ENCODE measurements at regions not wholly inside any gene's neighbourhood (a gene's known extent, or its start where the extent isn't known, plus 50 kb on each side); places are given as distances from the start of the nearest gene placed in this dataset.

DNA sequence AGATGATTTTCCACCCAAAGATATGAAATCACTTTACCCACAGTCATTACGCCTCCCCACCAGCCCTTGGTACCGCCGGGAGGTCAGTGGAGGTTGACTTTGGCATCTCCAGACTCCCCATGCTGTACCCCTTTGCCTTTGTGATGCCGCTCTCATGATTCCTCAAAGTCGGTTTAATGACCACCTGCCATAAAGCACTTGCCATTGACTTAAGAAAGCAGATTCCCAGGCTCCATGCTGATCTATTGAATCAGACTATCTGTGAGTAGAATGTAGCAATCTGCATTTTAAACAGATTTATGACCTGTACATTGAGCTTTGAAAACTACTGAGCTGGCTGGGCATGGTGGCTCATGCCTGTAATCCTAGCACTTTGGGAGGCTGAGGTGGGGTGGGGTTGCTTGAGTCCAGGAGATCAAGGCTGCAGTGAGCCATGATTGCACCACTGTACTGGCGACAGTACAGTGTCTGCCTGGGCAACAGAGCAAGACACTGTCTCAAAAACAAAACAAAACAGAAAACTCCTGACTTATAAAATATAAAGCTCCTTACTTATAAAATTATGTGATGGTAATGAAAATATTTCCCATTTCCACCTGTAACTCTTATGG lies 235.2 kb downstream of the KLF5 start:
- TF ChIP-seq, protein P1, sequence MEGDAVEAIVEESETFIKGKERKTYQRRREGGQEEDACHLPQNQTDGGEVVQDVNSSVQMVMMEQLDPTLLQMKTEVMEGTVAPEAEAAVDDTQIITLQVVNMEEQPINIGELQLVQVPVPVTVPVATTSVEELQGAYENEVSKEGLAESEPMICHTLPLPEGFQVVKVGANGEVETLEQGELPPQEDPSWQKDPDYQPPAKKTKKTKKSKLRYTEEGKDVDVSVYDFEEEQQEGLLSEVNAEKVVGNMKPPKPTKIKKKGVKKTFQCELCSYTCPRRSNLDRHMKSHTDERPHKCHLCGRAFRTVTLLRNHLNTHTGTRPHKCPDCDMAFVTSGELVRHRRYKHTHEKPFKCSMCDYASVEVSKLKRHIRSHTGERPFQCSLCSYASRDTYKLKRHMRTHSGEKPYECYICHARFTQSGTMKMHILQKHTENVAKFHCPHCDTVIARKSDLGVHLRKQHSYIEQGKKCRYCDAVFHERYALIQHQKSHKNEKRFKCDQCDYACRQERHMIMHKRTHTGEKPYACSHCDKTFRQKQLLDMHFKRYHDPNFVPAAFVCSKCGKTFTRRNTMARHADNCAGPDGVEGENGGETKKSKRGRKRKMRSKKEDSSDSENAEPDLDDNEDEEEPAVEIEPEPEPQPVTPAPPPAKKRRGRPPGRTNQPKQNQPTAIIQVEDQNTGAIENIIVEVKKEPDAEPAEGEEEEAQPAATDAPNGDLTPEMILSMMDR (IDR thresholded peaks at IDR 0.05; ENCODE audit: insufficient read depth, low read length, poor library complexity, severe bottlenecking): no peak
- DNase-seq (ENCODE audit: low read depth): no peak
- Histone ChIP-seq H3K27me3 (ENCODE audit: control insufficient read depth, insufficient read depth, low read length) (no peaks in the 10 kb centered on the region), H3K36me3 (ENCODE audit: control insufficient read depth, insufficient read depth, low read length) (no peaks in the 10 kb centered on the region), H3K4me3 (ENCODE audit: low read depth, low read length) (no peak overlapping the region)

DNA sequence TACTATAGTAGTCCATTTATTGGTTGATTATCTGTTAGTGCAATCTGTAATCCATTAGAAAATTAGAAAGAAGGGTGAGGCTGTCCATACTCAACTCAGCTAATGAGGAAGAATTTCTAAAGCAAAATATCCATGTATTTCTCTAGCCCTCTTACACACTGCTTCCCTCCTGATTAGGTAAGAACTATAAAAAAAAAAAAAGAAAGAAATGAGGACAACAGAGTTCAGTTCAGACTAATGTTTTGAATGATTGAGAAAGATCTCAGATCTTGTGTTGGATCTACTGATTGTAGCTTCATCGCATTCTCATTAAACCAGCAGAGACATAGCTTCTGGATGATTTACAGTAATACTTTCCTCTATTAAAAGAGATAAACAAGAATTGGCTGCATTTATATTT lies 233.3 kb downstream of the KLF5 start:
- TF ChIP-seq, protein P1 (IDR thresholded peaks at IDR 0.05; ENCODE audit: insufficient read depth, low read length, poor library complexity, severe bottlenecking): no peak
- no peaks in the 10 kb centered on the region for H3K27me3 ChIP-seq (ENCODE audit: control insufficient read depth, insufficient read depth, low read length)
- no peak for DNase-seq (ENCODE audit: low read depth)
- no peak overlapping the region for H3K4me3 ChIP-seq (ENCODE audit: low read depth, low read length)
- no peaks in the 10 kb centered on the region for H3K36me3 ChIP-seq (ENCODE audit: control insufficient read depth, insufficient read depth, low read length)

DNA sequence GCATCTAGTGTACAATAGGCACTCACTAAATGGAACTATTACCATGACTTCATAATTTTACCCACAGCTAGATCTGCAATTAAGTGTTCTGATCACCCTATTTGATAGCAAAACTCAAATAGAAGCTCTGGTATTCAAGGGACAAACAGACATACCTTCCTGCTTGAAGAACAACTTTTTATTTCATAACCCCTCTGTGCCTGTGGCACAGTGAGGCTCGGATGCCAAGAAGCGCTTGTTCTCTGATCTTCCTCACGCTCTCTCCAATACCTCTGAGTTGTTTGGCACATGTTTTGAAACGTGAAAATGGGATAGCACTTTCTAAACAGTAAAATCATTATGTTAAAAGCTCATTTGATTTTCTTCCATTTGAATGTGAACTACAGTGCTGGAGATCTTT lies 232.0 kb downstream of the KLF5 start:
- no peaks in the 10 kb centered on the region for H3K27me3 ChIP-seq (ENCODE audit: control insufficient read depth, insufficient read depth, low read length)
- no peak overlapping the region for H3K4me3 ChIP-seq (ENCODE audit: low read depth, low read length)
- no peaks in the 10 kb centered on the region for H3K36me3 ChIP-seq (ENCODE audit: control insufficient read depth, insufficient read depth, low read length)
- DNase-seq (ENCODE audit: low read depth): no peak
- TF ChIP-seq, protein P1 (IDR thresholded peaks at IDR 0.05; ENCODE audit: insufficient read depth, low read length, poor library complexity, severe bottlenecking): no peak

DNA sequence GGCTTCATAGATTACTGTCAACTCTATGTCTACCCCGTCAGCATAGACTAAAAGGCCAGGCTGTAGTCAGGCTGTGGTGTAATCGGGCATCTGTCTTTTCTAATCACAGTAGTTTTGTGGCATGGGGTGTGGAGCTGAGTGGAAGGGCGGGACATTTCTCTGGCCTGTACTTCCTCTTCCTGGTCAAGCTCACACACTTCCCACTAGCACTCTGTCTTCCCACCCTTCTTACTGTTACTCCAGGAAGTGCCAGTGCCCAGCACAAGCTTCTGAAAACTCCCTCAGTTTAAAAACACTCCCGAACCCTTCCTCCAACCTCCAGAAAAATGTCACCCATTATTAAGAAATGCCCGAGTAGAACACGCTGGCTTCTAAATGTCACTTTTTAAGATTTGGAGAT lies 229.8 kb downstream of the KLF5 start:
- H3K36me3 ChIP-seq (ENCODE audit: control insufficient read depth, insufficient read depth, low read length): no peaks in the 10 kb centered on the region
- no peaks in the 10 kb centered on the region for H3K27me3 ChIP-seq (ENCODE audit: control insufficient read depth, insufficient read depth, low read length)
- no peak for DNase-seq (ENCODE audit: low read depth)
- no peak overlapping the region for H3K4me3 ChIP-seq (ENCODE audit: low read depth, low read length)
- TF ChIP-seq, protein P1 (IDR thresholded peaks at IDR 0.05; ENCODE audit: insufficient read depth, low read length, poor library complexity, severe bottlenecking): no peak

DNA sequence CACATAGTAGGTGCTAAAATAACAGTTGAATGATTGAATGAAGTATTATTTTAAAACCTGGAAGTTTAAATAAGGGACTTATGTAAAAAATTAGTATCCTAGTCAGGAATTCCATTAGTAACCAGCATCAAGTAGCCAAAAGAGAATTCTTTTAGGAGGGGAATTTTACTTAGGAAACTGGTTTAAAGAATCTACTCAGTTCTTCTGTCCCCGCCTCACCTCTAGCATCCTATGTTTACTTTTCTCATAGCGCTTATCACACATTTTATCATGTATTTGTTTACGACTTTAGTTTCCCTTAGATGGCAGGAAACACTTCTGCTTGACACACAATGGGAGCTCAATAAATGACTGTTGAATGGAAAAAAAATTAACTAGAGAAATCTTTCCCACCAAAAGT lies 229.0 kb downstream of the KLF5 start:
- TF ChIP-seq, protein P1 (IDR thresholded peaks at IDR 0.05; ENCODE audit: insufficient read depth, low read length, poor library complexity, severe bottlenecking): no peak
- H3K4me3 ChIP-seq (ENCODE audit: low read depth, low read length): no peak overlapping the region
- no peaks in the 10 kb centered on the region for H3K27me3 ChIP-seq (ENCODE audit: control insufficient read depth, insufficient read depth, low read length)
- DNase-seq (ENCODE audit: low read depth): no peak
- H3K36me3 ChIP-seq (ENCODE audit: control insufficient read depth, insufficient read depth, low read length): no peaks in the 10 kb centered on the region

DNA sequence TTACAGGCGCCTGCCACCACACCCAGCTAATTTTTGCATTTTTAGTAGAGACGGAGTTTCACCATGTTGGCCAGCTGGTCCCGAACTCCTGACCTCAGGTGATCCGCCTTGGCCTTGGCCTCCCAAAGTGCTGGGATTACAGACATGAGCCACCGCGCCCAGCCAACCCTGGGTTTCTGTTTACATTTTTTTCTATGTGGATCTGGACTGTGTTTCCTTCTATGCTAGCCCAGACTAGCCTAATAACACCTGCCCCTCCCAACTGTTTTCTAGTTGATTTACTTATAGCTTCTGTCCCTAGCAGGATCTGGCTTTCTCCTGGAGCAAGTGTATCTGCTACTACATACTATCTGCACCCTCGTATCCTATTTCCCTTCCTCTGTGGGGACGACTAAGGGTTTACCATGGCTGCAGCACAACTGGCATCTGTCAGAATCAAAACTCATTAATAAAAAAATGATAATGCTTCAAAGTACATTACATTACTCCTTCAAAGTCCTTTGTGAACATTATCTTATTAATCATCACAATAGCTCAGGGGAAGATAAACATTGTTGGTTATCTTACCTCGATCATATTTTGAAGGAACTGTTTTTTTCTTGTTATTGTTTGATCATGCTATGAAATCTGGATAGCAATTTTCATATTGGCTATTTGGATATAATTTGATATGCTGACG lies 228.3 kb downstream of the KLF5 start:
- Histone ChIP-seq H3K4me3 (ENCODE audit: low read depth, low read length) (no peak overlapping the region), H3K27me3 (ENCODE audit: control insufficient read depth, insufficient read depth, low read length) (no peaks in the 10 kb centered on the region), H3K36me3 (ENCODE audit: control insufficient read depth, insufficient read depth, low read length) (no peaks in the 10 kb centered on the region)
- no peak for DNase-seq (ENCODE audit: low read depth)
- TF ChIP-seq, protein P1 (IDR thresholded peaks at IDR 0.05; ENCODE audit: insufficient read depth, low read length, poor library complexity, severe bottlenecking): no peak

Measured in kidney epithelial cell (primary cell).